ENCODE measurements at regions not wholly inside any gene's neighbourhood (a gene's known extent, or its start where the extent isn't known, plus 50 kb on each side); places are given as distances from the start of the nearest gene placed in this dataset.

DNA sequence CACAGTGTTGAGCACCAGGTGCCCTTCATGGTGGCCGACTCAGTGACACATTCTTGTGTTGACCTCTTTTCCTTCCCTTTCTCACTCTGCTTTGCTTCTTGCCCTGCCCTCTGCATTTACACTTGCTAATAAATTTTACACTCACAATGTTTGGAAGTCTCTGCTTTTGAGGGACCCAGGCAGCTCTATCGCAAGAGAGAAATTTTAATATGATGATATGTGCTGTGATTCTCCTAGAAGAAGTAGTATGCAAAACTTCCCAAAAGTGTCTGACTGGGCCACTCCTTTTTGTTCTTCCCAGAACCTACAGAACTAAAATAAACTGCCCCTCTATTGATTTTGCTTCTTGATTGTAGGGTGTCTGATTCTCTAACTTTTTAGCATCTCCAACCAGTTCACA, 135.0 kb downstream of the IRS1 start:
- Histone ChIP-seq H3K27ac (ENCODE audit: low read length) (no peak overlapping the region), H3K4me1 (ENCODE audit: control insufficient read depth, insufficient read depth, low read length) (peaks cover 10% of the 10 kb centered on the region; the same call in 1 of the 2 replicates), H3K4me3 (ENCODE audit: low read depth in 2 of 2, low read length in 2 of 2) (no peak overlapping the region), H3K9me3 (ENCODE audit: control insufficient read depth, insufficient read depth, low read depth, low read length) (no peaks in the 10 kb centered on the region), H3K36me3 (ENCODE audit: control insufficient read depth, insufficient read depth, low read length) (no peaks in the 10 kb centered on the region), H3K27me3 (ENCODE audit: control insufficient read depth, insufficient read depth, low read length) (no peaks in the 10 kb centered on the region)
- ChIA-PET CTCF (no interaction called here), POLR2A (no interaction called here)
- intact Hi-C loops (cut with micrococcal nuclease; ENCODE audit: unreplicated experiment), result no loop called here
- ATAC-seq (no peak), DNase-seq (ENCODE audit: low read depth, low spot score) (no peak)
- no TSS peak for BruUV-seq (replicated peaks)
- no peak for TF ChIP-seq CTCF (IDR thresholded peaks at IDR 0.05)
- no peak for TF ChIP-seq SIN3A (IDR thresholded peaks at IDR 0.05; ENCODE audit: borderline replicate concordance, insufficient read depth, low read depth, low read length)
- no peak for TF ChIP-seq POLR2AphosphoS5 (IDR thresholded peaks at IDR 0.05; ENCODE audit: low read depth, low read length)
- in situ Hi-C loops (cut with HindIII; ENCODE audit: low pct_unique_long_range_greater_than_20kb, low sequenced_read_pairs), result no loop called here

GRCh38 chr2:226664140-226664539, 135.5 kb downstream of the IRS1 start:
- H3K27ac ChIP-seq (ENCODE audit: low read length), result no peak overlapping the region
- TF ChIP-seq REST (IDR thresholded peaks at IDR 0.05; ENCODE audit: insufficient read depth in 1 of 2, low read depth in 2 of 2, low read length in 1 of 2) (no peak), SIN3A (IDR thresholded peaks at IDR 0.05; ENCODE audit: borderline replicate concordance, insufficient read depth, low read depth, low read length) (no peak), TCF7L2 (IDR thresholded peaks at IDR 0.05; ENCODE audit: low read depth, low read length) (no peak), POLR2AphosphoS5 (IDR thresholded peaks at IDR 0.05; ENCODE audit: low read depth, low read length) (no peak), CTCF (IDR thresholded peaks at IDR 0.05) (no peak)
- BruUV-seq (replicated peaks), result no TSS peak
- peaks cover 10% of the 10 kb centered on the region; the same call in 1 of the 2 replicates for H3K4me1 ChIP-seq (ENCODE audit: control insufficient read depth, insufficient read depth, low read length)
- no peak overlapping the region for H3K4me3 ChIP-seq (ENCODE audit: low read depth in 2 of 2, low read length in 2 of 2)
- no peaks in the 10 kb centered on the region for H3K36me3 ChIP-seq (ENCODE audit: control insufficient read depth, insufficient read depth, low read length)
- POLR2A ChIA-PET, result no interaction called here
- H3K9me3 ChIP-seq (ENCODE audit: control insufficient read depth, insufficient read depth, low read depth, low read length), result no peaks in the 10 kb centered on the region
- CTCF ChIA-PET, result no interaction called here
- ATAC-seq (no peak), DNase-seq (ENCODE audit: low read depth, low spot score) (no peak)
- in situ Hi-C loops (cut with HindIII; ENCODE audit: low pct_unique_long_range_greater_than_20kb, low sequenced_read_pairs) (no loop called here), intact Hi-C loops (cut with micrococcal nuclease; ENCODE audit: unreplicated experiment) (no loop called here)
- H3K27me3 ChIP-seq (ENCODE audit: control insufficient read depth, insufficient read depth, low read length), result no peaks in the 10 kb centered on the region

Measured in Panc1 (cell line).